ENCODE measurements at regions not wholly inside any gene's neighbourhood (a gene's known extent, or its start where the extent isn't known, plus 50 kb on each side); places are given as distances from the start of the nearest gene placed in this dataset.

DNA sequence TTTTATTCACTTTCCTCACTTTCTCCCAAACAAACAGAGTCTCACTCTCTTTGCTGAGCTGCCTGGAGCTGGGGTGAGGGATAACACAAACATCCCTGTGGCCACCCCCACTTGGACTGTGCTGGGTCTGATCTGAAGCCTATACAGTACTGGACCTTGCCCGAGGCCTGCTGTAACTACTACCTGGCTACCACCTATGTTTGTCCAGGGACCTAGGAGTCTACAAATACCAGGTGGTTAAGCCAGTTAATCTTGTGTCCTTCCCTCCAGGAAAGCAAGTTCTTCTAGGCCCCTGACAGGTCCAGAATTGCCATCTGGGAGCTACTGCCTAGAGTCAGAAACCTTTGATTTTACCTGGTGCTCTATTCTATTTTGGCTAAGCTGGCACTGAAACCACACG is 87.3 kb downstream of the RTL3 start (continued):
- TF ChIP-seq, protein P1, sequence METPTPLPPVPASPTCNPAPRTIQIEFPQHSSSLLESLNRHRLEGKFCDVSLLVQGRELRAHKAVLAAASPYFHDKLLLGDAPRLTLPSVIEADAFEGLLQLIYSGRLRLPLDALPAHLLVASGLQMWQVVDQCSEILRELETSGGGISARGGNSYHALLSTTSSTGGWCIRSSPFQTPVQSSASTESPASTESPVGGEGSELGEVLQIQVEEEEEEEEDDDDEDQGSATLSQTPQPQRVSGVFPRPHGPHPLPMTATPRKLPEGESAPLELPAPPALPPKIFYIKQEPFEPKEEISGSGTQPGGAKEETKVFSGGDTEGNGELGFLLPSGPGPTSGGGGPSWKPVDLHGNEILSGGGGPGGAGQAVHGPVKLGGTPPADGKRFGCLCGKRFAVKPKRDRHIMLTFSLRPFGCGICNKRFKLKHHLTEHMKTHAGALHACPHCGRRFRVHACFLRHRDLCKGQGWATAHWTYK (CRISPR knock-in tag; IDR thresholded peaks at IDR 0.05), result no peak
- TF ChIP-seq CBX2 (IDR thresholded peaks at IDR 0.05; ENCODE audit: insufficient read depth, low read length, poor library complexity, severe bottlenecking) (no peak), CREM (IDR thresholded peaks at IDR 0.05; ENCODE audit: low read depth) (no peak), MTA3 (IDR thresholded peaks at IDR 0.05; ENCODE audit: borderline replicate concordance) (no peak), POLR2B (IDR thresholded peaks at IDR 0.05; ENCODE audit: low read depth, partially characterized antibody) (no peak), FOS (IDR thresholded peaks at IDR 0.05; ENCODE audit: extremely low read depth, insufficient read length) (no peak), GTF2B (IDR thresholded peaks at IDR 0.05; ENCODE audit: extremely low read depth, insufficient read length) (no peak), ETS2 (tag; IDR thresholded peaks at IDR 0.05; ENCODE audit: borderline replicate concordance, poor library complexity, severe bottlenecking) (no peak)

DNA sequence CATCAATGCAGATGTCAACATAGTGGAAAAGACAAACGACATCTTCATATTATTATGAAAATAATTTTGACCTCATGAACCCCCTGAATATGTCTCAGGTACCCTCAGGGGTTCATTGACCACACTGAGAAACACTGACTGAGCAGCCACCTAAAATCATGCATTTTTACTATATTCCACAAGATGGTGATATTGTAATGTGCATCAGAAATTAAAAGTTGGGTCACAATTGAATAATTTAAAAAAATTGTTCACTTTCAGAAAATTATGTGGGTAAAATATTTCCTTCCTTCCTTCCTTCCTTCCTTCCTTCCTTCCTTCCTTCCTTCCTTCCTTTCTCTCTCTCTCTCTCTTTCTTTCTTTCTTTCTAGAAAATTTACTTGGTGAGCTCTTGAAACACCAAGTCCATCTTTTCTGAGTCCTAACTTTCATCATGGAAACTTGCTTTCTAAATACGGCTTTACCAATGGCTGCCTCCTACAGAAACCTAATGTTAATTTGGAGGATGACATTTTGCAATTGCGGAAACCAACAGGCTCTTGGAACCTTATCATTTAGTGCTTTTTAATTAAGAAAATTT is 103.6 kb downstream of the RTL3 start:
- FAIRE-seq (no peak), DNase-seq (ENCODE audit: extremely low read depth in 1 of 4, low spot score in 3 of 4) (peak in 1 of 4 experiments; percentile 0), ATAC-seq (no peak)
- POLR2A ChIA-PET, result no interaction called here
- Histone ChIP-seq H4K20me1 (replicated peaks; ENCODE audit: control insufficient read depth, insufficient read depth, low read length) (no peaks in the 10 kb centered on the region), H3K9ac (ENCODE audit: insufficient read depth in 1 of 2, low read depth in 2 of 2, low read length in 2 of 2) (no peak overlapping the region), H3K4me2 (ENCODE audit: insufficient read depth, low read length) (no peak overlapping the region), H3K27ac (ENCODE audit: extremely low read depth, low read depth, low read length) (no peak overlapping the region), H3K4me1 (replicated peaks in 1 of 2; ENCODE audit: control insufficient read depth in 2 of 2, insufficient read depth in 2 of 2, low read length in 2 of 2) (no peaks in the 10 kb centered on the region), H3K36me3 (ENCODE audit: control insufficient read depth, insufficient read depth, low read length) (no peaks in the 10 kb centered on the region), H3K79me2 (ENCODE audit: control insufficient read depth, insufficient read depth, low read length) (no peaks in the 10 kb centered on the region), H3K4me3 (no peak overlapping the region), H3K9me3 (replicated peaks; ENCODE audit: control insufficient read depth, insufficient read depth, low read depth, low read length) (no peaks in the 10 kb centered on the region), H2AFZ (ENCODE audit: low read depth, low read length) (no peak overlapping the region), H3K27me3 (ENCODE audit: control insufficient read depth in 2 of 2, insufficient read depth in 2 of 2, low read length in 2 of 2) (no peaks in the 10 kb centered on the region), H3K9me1 (ENCODE audit: control insufficient read depth, insufficient read depth, low read length) (no peaks in the 10 kb centered on the region)
- CTCF ChIA-PET (ENCODE audit: low intra/inter-chr PET ratio), result no interaction called here
- BruUV-seq (replicated peaks), result no TSS peak
- WGBS (ENCODE audit: insufficient coverage, low coverage, missing lambda C conversion rate), result 7% methylated on average over 3 of the region's 3 CpGs
- TF ChIP-seq CLOCK (CRISPR knock-in tag; IDR thresholded peaks at IDR 0.05; ENCODE audit: borderline replicate concordance) (no peak), NFIX (CRISPR knock-in tag; IDR thresholded peaks at IDR 0.05; ENCODE audit: low read depth) (no peak), SNIP1 (IDR thresholded peaks at IDR 0.05; ENCODE audit: low read depth) (no peak), CTCF (IDR thresholded peaks at IDR 0.05 in 2 of 3, conservative IDR thresholded peaks at IDR 0.05 in 1 of 3; ENCODE audit: insufficient read depth in 2 of 3, low read depth in 1 of 3, low read length in 3 of 3) (peak in 1 of 3 experiments; percentile 25; a peak in 2 of 6 replicates), RAD21 (CRISPR knock-in tag; conservative IDR thresholded peaks at IDR 0.05 in 1 of 2, IDR thresholded peaks at IDR 0.05 in 1 of 2) (peak in 1 of 2 experiments; percentile 29; a peak in 2 of 4 replicates), KDM1A (IDR thresholded peaks at IDR 0.05) (no peak)
- in situ Hi-C loops (cut with MboI), result no loop called here
- intact Hi-C loops (cut with micrococcal nuclease), result loop anchor here (5.0 kb wide), 1 partner anchor 527 kb away; no protein-coding TSS in a partner anchor

All from K562 (cell line).